ENCODE measurements at regions not wholly inside any gene's neighbourhood (a gene's known extent, or its start where the extent isn't known, plus 50 kb on each side); places are given as distances from the start of the nearest gene placed in this dataset.

DNA sequence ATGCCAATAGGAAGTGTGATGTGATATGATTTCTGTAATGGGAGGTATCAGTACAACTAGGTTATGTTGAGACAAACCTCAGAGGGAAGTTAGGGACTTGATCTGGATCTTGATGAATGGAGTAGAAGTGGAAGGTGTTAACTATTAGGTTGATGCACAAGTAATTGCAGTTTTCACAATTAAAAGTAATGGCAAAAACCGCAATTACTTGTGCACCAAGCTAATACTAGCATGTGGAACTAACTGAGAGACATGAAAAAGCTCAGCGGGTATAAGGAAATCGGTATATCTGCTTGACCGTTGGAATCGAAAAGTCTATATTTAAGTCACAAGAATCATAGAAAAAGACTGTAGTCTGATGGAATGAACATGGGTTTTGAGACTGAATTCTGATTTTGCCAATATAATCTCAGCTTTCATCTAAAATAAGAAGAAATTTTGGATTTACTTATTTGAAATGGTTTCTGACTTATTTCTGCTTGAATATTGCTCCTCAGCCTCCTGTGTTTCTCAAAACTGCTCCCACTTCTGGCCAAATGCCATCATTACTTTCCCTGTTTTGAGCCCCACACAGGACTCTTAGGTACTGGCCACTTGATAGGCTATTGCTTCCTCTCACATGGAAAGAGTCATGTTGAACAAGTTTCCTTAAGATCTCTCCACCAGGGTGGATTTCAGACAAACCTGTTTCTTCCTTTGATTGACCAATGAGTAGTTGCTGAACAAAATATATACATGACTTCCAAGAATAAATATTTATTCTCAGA, 271.5 kb upstream of the COL8A1 start:
- DNase-seq (ENCODE audit: low read depth): peak; percentile 4

DNA sequence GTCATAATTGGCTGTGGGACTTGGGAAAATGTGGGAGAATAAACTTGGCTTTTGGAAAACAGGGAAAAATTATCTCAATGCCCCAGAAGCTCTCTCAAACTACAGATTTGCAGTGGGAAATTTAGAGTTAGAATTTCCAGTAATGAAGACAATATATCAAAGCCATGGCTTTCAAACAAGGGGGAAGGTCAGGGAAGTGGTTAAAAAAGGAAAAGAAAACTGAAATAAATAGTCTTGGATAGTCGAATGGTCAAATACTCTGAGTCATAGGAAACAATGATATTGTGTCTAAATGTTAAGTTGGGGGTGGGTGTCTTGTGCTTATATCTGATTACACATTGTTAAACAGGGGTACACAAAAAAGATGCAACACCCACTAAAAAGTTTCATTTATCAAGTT, 272.4 kb upstream of the COL8A1 start:
- peak; percentile 2 for DNase-seq (ENCODE audit: low read depth)

DNA sequence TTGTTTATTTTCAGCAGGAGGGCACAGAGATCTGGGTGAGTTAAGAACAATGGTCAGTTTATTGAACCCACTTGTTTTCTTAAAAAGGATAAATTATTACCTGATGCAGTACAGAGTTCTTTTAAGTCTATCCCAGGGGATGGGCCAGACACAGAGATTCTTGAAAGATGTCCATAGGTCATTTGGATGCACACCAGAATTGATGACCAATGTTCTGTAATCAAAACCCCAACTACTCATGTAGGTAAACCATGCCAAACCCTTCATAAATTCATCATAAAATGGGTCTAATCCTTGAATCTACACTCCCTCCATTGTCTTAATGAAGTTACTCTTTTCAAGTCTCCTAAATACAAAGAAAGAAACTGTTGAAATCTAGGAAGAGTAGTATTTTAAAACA, 273.0 kb upstream of the COL8A1 start:
- DNase-seq (ENCODE audit: low read depth): peak; percentile 13

DNA sequence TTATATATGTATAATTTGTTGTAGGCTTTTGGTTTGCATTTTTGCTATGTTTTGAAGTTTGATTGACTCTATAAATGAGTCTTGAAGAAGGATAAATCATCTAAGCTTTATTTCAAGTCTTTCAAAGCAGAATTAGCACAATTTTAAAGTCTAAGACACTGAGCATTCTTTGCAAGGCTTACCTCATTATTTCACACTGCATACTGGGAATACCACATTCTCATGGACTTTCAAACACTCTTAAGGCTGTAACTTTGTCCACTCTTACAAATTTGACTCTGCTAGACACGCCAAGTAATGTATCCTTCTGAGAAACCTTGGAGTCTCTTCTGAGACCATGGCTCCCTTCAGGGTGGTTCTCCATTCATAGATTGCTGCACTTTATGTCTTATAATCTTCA, 281.3 kb upstream of the COL8A1 start:
- no peak for DNase-seq (ENCODE audit: low read depth)

DNA sequence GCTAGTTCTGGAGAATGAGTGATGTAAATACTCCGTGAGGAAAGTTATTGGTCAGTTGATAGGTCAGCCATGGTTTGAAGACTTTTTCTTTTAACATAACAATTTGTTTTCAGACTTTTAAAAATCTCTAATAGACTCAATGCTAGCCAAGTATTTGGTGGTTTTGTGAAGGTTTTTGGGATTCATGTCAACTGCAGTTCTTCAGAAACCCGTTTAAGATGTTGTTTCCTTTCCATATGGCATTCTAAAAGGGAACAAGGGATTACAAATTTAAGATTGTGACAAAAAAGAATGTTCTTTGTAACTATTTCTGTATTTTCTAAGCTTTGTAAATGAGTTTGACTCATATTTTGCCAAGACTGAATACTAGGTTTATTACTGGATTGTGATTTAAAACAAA, 281.7 kb upstream of the COL8A1 start:
- no peak for DNase-seq (ENCODE audit: low read depth)

DNA sequence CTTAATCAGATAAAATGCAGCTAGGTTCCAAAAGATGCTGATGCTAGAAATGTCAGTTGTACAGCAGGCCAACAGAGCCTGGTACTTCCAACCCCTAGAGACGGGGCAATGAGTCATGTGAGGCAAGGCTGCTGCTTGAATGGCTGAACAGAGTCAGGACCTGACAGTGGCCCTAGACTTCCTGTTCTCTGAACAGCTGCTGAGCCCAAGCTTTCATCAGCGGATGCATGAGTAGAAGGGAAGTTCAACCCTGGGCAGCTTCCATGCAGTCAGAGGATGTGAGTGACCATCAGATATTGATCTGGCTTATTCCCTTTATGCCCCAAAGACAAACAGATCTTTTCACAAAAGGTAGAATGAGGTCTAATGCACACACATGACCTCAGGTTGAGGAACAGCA, 282.9 kb upstream of the COL8A1 start:
- no peak for DNase-seq (ENCODE audit: low read depth)

DNA sequence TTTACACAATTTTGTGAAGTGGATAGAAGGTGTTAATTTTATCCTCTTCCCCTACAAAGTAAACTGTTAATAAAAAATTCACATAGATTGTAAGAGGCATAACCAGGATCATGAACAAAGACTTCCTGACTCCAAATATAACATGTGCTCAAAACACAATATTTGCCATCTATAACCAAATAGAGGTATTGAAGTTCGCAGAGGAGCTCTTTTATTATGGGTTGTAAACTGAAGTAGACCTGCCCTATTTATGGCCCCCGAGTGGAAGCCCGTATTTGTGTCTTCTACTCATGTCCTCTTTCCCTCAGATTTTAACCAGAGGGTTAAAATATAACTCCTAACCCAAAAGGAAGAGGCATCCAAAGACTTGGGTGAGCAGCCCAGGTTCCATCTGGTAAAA, 285.6 kb upstream of the COL8A1 start:
- DNase-seq (ENCODE audit: low read depth): no peak

DNA sequence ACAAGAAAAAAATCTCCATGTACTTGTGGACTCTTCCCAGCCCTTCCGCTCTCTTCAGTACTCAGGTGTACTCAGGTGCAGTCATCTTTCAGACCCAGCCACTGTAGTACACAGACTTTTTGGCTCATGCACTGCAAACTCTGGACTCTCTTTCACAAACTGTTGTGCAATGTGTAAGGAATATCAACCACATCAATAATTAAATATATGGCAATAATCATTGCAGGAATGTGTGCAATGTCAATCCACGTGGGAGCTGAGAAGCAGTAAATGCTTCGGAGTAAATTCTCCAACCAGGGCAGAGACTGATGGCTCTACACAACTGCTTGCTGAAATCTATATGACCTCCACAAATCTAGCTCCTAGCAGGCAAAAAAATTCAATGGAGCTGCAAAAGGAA, 287.3 kb upstream of the COL8A1 start:
- DNase-seq (ENCODE audit: low read depth): peak; percentile 19

DNA sequence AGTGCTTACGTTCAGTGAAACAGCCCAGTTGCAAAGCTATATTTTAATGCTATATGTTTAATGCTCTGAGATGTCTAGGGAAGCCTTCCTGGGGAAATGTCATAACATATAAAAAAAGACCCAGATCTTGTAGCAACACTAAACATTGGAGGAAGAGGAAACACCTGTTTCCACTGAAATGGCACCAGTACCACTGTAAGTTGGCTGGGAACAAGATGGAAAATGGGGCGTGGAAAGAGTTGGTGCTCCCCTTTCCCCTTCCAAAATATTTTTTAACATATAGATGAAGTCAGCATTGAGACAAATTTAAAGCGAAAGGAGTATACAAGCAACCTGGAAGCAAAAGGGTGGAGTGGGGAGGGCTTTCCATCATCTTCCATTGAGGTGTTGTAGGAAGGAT, 289.9 kb upstream of the COL8A1 start:
- no peak for DNase-seq (ENCODE audit: low read depth)

DNA sequence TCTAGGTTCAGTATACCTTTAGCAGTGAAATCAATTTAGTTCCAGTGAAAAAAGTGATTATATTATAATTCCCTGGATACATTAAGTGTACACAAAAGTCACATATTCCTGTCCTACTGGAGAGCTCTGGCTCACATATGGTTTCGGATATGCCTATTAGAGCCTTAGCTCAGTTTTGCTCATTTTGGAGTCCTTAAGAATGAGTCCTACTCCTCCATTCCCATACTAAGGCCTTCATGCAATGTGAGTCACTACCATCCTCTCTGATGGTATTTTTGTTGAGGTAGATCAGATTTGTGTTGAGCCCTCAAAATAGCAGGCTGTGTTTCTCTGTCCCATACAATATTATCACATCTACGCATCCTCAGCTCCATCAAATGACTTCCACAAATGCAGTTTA, 294.2 kb upstream of the COL8A1 start:
- no peak for DNase-seq (ENCODE audit: low read depth)

DNA sequence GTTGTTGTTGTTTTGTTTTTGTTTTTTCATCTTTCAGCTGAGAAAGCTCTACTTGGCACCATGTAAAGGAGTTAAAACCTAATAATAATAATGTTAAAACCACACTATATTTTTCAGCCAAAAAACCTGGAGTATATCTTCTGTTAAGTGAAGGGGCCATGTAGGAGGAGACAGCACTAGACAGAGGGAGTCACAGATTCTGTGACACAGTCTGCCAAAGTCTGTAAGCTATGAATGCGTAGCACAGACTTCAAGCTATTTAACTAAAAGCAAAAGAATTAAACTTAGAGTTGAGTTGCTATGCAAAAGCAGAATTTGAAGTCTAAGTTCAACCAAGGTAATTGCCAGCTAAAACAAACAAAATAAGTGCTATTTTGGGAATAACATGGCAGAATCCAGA, 296.0 kb upstream of the COL8A1 start:
- DNase-seq (ENCODE audit: low read depth): no peak

DNA sequence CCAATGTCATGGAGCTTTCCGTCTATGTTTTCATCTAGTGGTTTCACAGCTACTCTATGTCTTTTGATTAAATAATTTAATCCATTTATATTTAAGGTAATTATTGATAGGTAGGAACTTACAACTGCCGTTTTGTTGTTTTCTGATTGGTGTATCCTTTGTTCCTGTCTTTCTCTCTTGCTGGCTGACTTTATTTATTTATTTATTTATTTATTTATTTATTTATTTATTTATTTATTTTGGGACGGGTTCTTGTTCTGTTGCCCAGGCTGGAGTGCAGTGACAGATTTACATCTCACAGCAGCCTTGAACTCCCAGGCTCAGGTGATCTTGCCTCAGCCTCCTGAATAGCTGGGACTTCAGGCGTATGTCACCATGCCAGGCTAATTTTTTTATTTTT, 299.2 kb upstream of the COL8A1 start:
- no peak for DNase-seq (ENCODE audit: low read depth)

DNA sequence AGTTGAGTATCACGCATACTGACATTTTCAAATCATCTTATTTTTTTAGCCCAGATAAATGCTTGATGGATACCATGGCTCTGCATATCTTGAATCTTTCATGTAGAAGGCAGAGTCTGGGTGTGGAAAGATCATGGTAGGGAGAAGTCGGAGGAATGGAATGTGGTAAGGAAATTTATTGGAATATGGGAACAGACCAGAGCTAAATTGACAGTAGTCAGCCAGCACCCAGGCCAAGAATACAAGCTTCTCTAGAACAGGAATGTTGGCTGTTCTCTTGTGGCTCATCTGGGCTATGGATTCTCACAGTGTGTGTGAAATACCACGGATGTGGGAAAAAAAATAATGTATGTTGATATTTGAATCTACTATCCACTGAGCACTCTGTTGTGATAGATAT, 305.7 kb upstream of the COL8A1 start:
- DNase-seq (ENCODE audit: low read depth): no peak

DNA sequence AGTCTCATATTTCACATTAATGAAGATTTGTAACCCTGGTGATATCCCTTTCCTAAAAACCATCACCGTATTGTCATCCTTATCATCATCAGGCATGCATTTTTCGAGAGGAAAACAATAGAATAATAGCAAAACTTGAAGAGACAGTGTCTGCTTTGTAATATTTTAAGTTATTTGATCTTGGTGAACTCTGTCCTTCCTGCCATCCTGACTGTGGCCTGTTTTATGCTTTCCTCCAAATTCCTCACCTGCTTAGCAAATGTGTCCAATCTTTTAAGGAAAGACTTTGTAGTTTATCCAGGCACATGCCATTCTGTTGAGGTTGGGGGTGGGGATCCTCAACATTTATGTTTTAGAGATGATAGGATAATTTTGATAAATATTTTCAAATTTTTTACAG, 306.1 kb upstream of the COL8A1 start:
- DNase-seq (ENCODE audit: low read depth): no peak

DNA sequence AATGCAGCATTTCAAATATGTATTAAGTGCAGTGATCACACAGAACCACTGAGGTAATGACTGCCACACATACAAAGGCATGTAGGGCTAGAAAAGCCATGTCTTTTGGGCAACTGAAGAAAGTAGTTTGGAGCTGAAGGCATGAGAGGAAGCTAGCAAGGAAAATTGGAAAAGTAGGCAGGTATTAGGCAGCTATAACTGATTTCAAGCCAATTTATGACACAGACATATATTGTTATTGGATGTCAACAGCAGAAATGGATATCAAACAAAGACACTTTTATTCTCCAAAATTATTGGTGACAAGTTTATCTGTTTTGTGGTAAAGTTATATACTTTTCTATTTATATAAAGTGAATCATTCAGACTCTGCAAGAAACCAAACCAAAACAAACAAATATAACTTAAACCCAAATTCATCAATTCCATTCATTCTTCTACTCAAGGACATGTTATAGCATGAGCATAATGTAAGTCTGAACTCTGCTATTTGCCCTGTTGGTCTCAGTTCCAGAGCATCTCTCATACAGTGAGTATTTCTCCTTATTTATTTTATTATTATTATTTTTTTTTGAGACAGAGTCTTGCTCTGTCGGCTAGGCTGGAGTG, 307.4 kb upstream of the COL8A1 start:
- DNase-seq (ENCODE audit: low read depth): no peak

DNA sequence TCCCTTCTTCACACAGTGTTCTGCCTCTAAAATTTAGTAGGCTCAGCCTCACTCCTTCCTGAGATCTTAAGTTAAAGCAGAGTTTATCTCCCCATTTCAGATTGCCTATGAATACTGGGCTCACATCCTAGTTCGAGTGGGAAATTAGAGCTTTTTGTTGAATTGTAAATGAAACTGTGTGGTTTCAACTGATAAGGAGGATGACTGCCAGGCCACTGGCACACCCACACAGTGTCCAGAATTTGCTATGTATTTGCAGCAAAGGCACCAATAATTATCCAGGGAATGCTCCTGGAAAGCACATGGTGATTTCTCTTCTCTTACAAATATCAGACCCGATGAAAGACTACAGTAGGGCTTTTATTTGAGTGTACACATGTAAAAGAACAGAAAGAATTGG, 308.1 kb upstream of the COL8A1 start:
- DNase-seq (ENCODE audit: low read depth): no peak

DNA sequence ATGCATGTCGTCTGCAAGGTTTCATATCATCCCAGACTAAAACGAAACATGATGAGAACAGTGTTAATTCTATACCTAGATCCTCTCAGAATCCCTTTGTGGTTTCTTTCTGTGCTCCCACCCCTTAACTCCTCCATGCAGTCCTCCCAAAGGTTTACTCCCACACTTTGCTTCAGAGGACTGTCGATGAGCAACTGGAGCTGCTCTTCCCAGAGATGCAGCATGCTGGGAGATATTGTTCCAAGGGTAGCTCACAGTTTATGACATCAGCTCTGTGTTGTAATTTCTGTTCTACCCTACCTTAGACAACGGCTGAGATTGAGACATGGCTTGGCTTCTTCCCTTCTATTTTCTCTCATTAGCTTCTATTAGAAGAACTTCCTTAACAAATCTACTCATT, 313.0 kb upstream of the COL8A1 start:
- peak; percentile 20 for DNase-seq (ENCODE audit: low read depth)

DNA sequence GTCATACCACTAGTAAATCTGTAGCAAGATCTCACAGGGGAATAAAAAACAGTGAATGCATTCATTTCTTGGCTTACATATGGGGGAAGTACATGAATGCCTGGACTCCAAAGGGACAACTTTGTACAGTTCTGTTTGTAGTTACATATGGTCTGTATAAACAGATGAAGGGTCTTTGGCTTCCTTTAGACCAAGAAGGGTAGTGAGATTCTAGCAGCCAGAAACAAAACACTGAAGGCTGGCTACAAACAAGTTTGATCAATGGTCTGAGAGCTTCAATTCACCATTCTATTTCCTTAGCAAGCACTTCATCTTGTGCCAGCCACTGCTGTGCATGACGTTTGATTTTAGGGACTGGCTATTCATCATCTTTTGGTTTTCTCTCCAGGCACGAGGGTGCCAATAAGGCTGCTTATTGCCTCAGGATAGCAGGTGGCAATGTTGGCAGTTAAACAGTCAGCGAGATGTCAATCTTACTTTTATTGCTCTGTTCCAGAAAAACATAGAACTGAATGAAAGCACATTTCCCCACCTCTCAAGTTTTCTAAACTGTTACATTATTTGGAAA, 313.7 kb upstream of the COL8A1 start:
- DNase-seq (ENCODE audit: low read depth): no peak

DNA sequence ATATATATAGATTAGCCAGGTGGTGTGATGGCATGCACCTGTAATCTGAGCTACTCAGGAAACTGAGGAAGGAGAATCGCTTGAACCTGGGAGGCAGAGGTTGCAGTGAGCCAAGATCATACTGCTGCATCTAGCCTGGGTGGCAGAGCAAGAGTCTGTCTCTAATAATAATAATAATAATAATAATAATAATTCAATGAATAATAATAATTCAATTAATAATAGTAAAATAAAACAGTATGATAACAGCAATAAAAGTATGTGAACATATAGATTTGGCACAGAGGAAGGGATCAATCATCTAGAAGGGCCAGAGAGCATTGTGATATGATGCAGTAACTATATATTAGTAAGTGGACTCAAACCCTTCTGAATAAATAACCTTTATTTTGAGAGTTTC, 314.5 kb upstream of the COL8A1 start:
- no peak for DNase-seq (ENCODE audit: low read depth)

DNA sequence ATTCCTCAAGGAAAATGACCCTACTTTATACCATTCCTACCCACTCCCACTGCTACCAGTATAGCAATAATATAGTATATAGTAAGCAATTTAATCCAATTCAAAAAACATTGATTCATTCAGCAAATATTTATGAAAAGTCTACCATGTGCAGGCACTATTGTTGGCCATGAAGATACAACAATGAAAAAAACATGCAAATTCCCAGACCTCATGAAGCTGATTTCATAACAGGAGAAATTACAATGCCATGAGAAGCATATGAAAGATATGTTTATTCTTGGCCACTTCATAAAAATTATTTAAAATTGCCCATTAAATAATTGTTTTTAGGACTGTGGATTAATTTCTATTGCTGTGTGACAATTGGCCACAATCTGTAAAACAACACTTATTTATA, 315.8 kb upstream of the COL8A1 start:
- DNase-seq (ENCODE audit: low read depth): no peak

DNA sequence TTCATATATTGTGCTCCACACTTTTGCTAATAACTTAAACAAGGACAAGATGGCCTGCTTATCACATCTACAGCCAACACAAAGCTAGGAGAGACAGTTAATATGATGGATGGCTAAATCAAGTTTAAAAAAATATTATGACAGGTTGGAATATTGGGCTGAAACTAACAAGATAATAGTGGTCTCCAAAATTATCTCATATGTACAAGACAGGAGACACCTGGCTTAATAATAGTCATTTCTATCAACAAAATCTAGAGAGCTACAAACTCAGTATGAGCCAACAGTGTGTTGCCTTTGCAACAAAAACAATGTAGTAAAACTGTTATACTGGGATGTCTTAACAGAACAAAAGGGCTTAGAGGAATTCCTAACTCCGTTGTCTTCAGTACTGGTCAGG, 317.1 kb upstream of the COL8A1 start:
- DNase-seq (ENCODE audit: low read depth): no peak

DNA sequence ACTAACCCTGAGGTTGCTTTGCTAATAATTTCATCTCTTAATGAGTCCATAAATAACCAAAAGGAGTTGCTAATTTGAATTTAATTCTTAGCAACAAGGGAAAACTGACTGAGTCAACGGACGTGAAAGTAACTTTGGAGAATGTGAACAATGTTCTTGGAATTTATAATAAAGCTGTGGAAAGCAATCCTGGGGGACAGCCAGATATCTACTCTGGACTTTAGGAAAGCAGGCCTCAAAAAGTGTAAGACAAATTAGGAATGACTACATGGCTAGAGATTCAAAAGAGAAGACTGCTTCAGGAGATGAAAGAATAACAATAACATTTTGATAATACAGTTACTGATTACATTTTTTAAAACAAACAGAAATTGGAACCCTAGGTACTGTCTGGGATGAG, 318.4 kb upstream of the COL8A1 start:
- DNase-seq (ENCODE audit: low read depth): peak; percentile 89

DNA sequence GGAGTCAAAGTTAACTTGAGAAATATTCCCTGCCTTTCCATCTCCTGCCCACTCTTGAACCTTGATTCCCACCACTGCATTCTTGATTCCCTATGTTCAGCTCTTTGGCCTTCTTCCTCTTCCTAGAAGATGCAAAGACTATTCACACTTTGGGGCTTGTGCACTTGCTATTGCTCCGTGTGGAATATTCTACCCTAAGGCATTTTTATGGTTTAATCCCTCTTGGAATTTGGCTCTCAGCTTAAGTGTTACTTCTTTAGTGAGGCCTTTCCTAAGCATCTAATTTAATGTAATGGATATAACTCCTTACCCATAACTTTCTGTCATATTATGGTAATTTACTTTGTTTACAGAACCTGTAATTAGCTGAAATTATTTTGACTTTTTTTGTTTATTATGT, 318.9 kb upstream of the COL8A1 start:
- DNase-seq (ENCODE audit: low read depth): peak; percentile 66

DNA sequence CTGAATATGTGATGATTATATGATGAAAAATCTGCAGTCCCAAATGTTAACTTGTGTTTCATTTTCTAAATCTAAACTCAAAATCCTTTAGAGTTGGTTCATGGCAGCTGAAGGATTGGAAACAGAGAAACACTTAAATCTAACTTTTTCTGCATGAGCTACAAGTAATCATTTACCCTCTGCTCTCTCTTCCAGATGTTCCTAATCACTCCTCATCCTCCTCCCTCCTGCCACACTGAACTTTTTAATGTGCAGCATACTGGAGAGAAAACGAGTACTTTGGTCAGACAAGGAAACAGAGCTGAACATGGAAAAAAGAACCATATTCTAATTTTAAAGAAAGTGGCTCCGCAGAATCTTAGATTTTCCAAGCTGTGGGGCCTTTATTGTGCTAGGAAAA, 321.2 kb upstream of the COL8A1 start:
- DNase-seq (ENCODE audit: low read depth): no peak

Data from renal cortical epithelial cell (primary cell).